ENCODE measurements at regions not wholly inside any gene's neighbourhood (a gene's known extent, or its start where the extent isn't known, plus 50 kb on each side); places are given as distances from the start of the nearest gene placed in this dataset.

- no peaks in the 10 kb centered on the region for H3K36me3 ChIP-seq (ENCODE audit: insufficient read depth, low read length)
- H2AFZ ChIP-seq (ENCODE audit: low read depth, low read length): no peak overlapping the region
- H3K27me3 ChIP-seq (ENCODE audit: insufficient read depth, low read depth, low read length): no peaks in the 10 kb centered on the region
- no peak overlapping the region for H3K9ac ChIP-seq (ENCODE audit: low read length)
- TF ChIP-seq SMC3 (conservative IDR thresholded peaks at IDR 0.05; ENCODE audit: poor library complexity): no peak
- no peak for TF ChIP-seq POLR2AphosphoS5 (IDR thresholded peaks at IDR 0.05)
- TF ChIP-seq EZH2 (IDR thresholded peaks at IDR 0.05; ENCODE audit: borderline replicate concordance, insufficient read depth, low read length, poor library complexity, severe bottlenecking): no peak
- no peak for TF ChIP-seq CTCF (IDR thresholded peaks at IDR 0.05; ENCODE audit: poor library complexity, severe bottlenecking)
- no peak for TF ChIP-seq TAF1 (IDR thresholded peaks at IDR 0.05; ENCODE audit: low read depth)
- TF ChIP-seq RAD21 (conservative IDR thresholded peaks at IDR 0.05): no peak
- TF ChIP-seq REST (IDR thresholded peaks at IDR 0.05; ENCODE audit: borderline replicate concordance): no peak
- no peak for TF ChIP-seq EP300 (conservative IDR thresholded peaks at IDR 0.05; ENCODE audit: poor library complexity, severe bottlenecking)
- no peak for TF ChIP-seq MXI1 (conservative IDR thresholded peaks at IDR 0.05; ENCODE audit: poor library complexity, severe bottlenecking)
- no peaks in the 10 kb centered on the region for H3K9me3 ChIP-seq (ENCODE audit: low read length)
- no peaks in the 10 kb centered on the region for H3K79me2 ChIP-seq (replicated peaks; ENCODE audit: insufficient read depth, low read length)
- no peaks in the 10 kb centered on the region for H3K9me2 ChIP-seq (ENCODE audit: insufficient read depth, low read length)
- no peaks in the 10 kb centered on the region for H4K20me1 ChIP-seq (ENCODE audit: insufficient read depth)
- H3K4me3 ChIP-seq (ENCODE audit: low read length): no peak overlapping the region
- H3F3A ChIP-seq (ENCODE audit: insufficient read depth, low read length, poor library complexity, severe bottlenecking): no peaks in the 10 kb centered on the region
- no peak overlapping the region for H3K4me2 ChIP-seq (ENCODE audit: low read length)
- H3K27ac ChIP-seq (ENCODE audit: low read length): no peak overlapping the region
Measured at GRCh38 chr12:61974461-61974860, 285.7 kb upstream of the USP15 start.

- no peak overlapping the region for H3K27ac ChIP-seq (ENCODE audit: low read length)
- no peak for TF ChIP-seq CTCF (IDR thresholded peaks at IDR 0.05; ENCODE audit: poor library complexity, severe bottlenecking)
- no peak for TF ChIP-seq MXI1 (conservative IDR thresholded peaks at IDR 0.05; ENCODE audit: poor library complexity, severe bottlenecking)
- TF ChIP-seq RAD21 (conservative IDR thresholded peaks at IDR 0.05): no peak
- TF ChIP-seq POLR2AphosphoS5 (IDR thresholded peaks at IDR 0.05): no peak
- H3K4me3 ChIP-seq (ENCODE audit: low read length): no peak overlapping the region
Measured at GRCh38 chr12:61985830-61986229, 274.4 kb upstream of the USP15 start.

More at GRCh38 chr12:61985830-61986229, 274.4 kb upstream of the USP15 start:
- Histone ChIP-seq H3K4me2 (ENCODE audit: low read length) (no peak overlapping the region), H3K9me2 (ENCODE audit: insufficient read depth, low read length) (no peaks in the 10 kb centered on the region), H3K9ac (ENCODE audit: low read length) (no peak overlapping the region), H3K9me3 (ENCODE audit: low read length) (no peaks in the 10 kb centered on the region), H3K27me3 (ENCODE audit: insufficient read depth, low read depth, low read length) (no peaks in the 10 kb centered on the region), H3K36me3 (ENCODE audit: insufficient read depth, low read length) (no peaks in the 10 kb centered on the region), H3K79me2 (replicated peaks; ENCODE audit: insufficient read depth, low read length) (no peaks in the 10 kb centered on the region), H3F3A (ENCODE audit: insufficient read depth, low read length, poor library complexity, severe bottlenecking) (no peaks in the 10 kb centered on the region), H4K20me1 (ENCODE audit: insufficient read depth) (no peaks in the 10 kb centered on the region), H2AFZ (ENCODE audit: low read depth, low read length) (no peak overlapping the region)

All from neural cell (in vitro differentiated cells).